ENCODE measurements at regions not wholly inside any gene's neighbourhood (a gene's known extent, or its start where the extent isn't known, plus 50 kb on each side); places are given as distances from the start of the nearest gene placed in this dataset.
"Not testable (repeated sequence)": the region's sequence is repeated elsewhere in the genome, so short reads cannot be mapped to it uniquely, and the experiment has no call there.

- no peak for DNase-seq
- intact Hi-C loops (cut with micrococcal nuclease), result no loop called here
- Mint-ChIP-seq H3K27ac (no peak overlapping the region), H3K36me3 (no peaks in the 10 kb centered on the region), H3K4me1 (no peaks in the 10 kb centered on the region), H3K9me3 (peaks cover 0 to 4% (median 0%) of the 10 kb centered on the region in 8 donors), H3K27me3 (peaks cover 21 to 24% of the 10 kb centered on the region in 2 donors), H3K4me3 (no peak overlapping the region)
- Histone ChIP-seq H3K4me3 (ENCODE audit: low read length in 2 of 2) (no peak overlapping the region), H3K4me1 (ENCODE audit: insufficient read depth, low read length) (no peaks in the 10 kb centered on the region), H3K36me3 (ENCODE audit: insufficient read depth, low read length) (no peaks in the 10 kb centered on the region), H3K9me3 (ENCODE audit: control insufficient read depth in 1 of 2, low read length in 2 of 2) (no peaks in the 10 kb centered on the region), H3K27me3 (ENCODE audit: insufficient read depth, low read length) (no peaks in the 10 kb centered on the region), H3K27ac (ENCODE audit: low read depth, low read length) (no peak overlapping the region)
- CTCF ChIA-PET (ENCODE audit: partially characterized antibody), result no interaction called here
- POLR2A ChIA-PET (ENCODE audit: partially characterized antibody), result no interaction called here
These were observed 67.2 kb upstream of the SCAF4 start for GRCh38 chr21:31798842-31799704.

- intact Hi-C loops (cut with micrococcal nuclease), result no loop called here
- Histone ChIP-seq H3K4me1 (ENCODE audit: insufficient read depth, low read length) (no peaks in the 10 kb centered on the region), H3K36me3 (ENCODE audit: insufficient read depth, low read length) (no peaks in the 10 kb centered on the region), H3K4me3 (ENCODE audit: low read length in 2 of 2) (no peak overlapping the region), H3K27me3 (ENCODE audit: insufficient read depth, low read length) (no peaks in the 10 kb centered on the region), H3K9me3 (ENCODE audit: control insufficient read depth in 1 of 2, low read length in 2 of 2) (no peaks in the 10 kb centered on the region), H3K27ac (ENCODE audit: low read depth, low read length) (no peak overlapping the region)
- POLR2A ChIA-PET (ENCODE audit: partially characterized antibody), result no interaction called here
- CTCF ChIA-PET (ENCODE audit: partially characterized antibody), result no interaction called here
- Mint-ChIP-seq H3K36me3 (no peaks in the 10 kb centered on the region), H3K9me3 (no peaks in the 10 kb centered on the region), H3K27ac (no peak overlapping the region), H3K4me3 (no peak overlapping the region), H3K4me1 (no peaks in the 10 kb centered on the region), H3K27me3 (peaks cover 15 to 19% of the 10 kb centered on the region in 2 donors)
- no peak for DNase-seq
These were observed 64.1 kb upstream of the SCAF4 start for GRCh38 chr21:31795992-31796391.

GRCh38 chr21:31790420-31790819, 58.5 kb upstream of the SCAF4 start:
- H3K36me3 Mint-ChIP-seq; DNase-seq; POLR2A ChIA-PET (ENCODE audit: partially characterized antibody); H3K27me3 ChIP-seq (ENCODE audit: insufficient read depth, low read length); H3K4me3 Mint-ChIP-seq; H3K9me3 ChIP-seq (ENCODE audit: control insufficient read depth in 1 of 2, low read length in 2 of 2); H3K4me1 ChIP-seq (ENCODE audit: insufficient read depth, low read length); H3K9me3 Mint-ChIP-seq; H3K4me3 ChIP-seq (ENCODE audit: low read length in 2 of 2); H3K36me3 ChIP-seq (ENCODE audit: insufficient read depth, low read length); H3K27ac ChIP-seq (ENCODE audit: low read depth, low read length); H3K27ac Mint-ChIP-seq; H3K27me3 Mint-ChIP-seq; intact Hi-C loops (cut with micrococcal nuclease); H3K4me1 Mint-ChIP-seq: not testable (repeated sequence)
- CTCF ChIA-PET (ENCODE audit: partially characterized antibody), result interaction anchor here (1.1 kb wide), 1 partner anchor 10 kb away, joined by 3 read pairs; no protein-coding TSS in a partner anchor

- Mint-ChIP-seq H3K4me3 (no peak overlapping the region), H3K4me1 (peaks cover 0 to 9% (median 5%) of the 10 kb centered on the region in 4 donors), H3K36me3 (no peaks in the 10 kb centered on the region), H3K9me3 (peaks cover 0 to 3% (median 0%) of the 10 kb centered on the region in 8 donors), H3K27ac (no peak overlapping the region), H3K27me3 (peaks cover 0 to 5% of the 10 kb centered on the region in 2 donors)
- Histone ChIP-seq H3K4me3 (ENCODE audit: low read length in 2 of 2) (no peak overlapping the region), H3K27ac (ENCODE audit: low read depth, low read length) (no peak overlapping the region), H3K9me3 (ENCODE audit: control insufficient read depth in 1 of 2, low read length in 2 of 2) (no peaks in the 10 kb centered on the region), H3K36me3 (ENCODE audit: insufficient read depth, low read length) (no peaks in the 10 kb centered on the region), H3K4me1 (ENCODE audit: insufficient read depth, low read length) (no peaks in the 10 kb centered on the region), H3K27me3 (ENCODE audit: insufficient read depth, low read length) (no peaks in the 10 kb centered on the region)
- ChIA-PET CTCF (ENCODE audit: partially characterized antibody) (no interaction called here), POLR2A (ENCODE audit: partially characterized antibody) (no interaction called here)
- intact Hi-C loops (cut with micrococcal nuclease), result loop anchor here (5.0 to 10.0 kb wide), 2 partner anchors 466 to 814 kb away; no protein-coding TSS in a partner anchor
- no peak for DNase-seq
These were observed 56.7 kb upstream of the SCAF4 start for GRCh38 chr21:31788581-31788980.

GRCh38 chr21:31787691-31788090, 55.8 kb upstream of the SCAF4 start:
- CTCF ChIA-PET (ENCODE audit: partially characterized antibody), result interaction anchor here (0.9 kb wide), 1 partner anchor 814 kb away, joined by 3 read pairs; no protein-coding TSS in a partner anchor
- not testable (repeated sequence) for H3K27me3 Mint-ChIP-seq; H3K9me3 ChIP-seq (ENCODE audit: control insufficient read depth in 1 of 2, low read length in 2 of 2); H3K4me3 ChIP-seq (ENCODE audit: low read length in 2 of 2); H3K36me3 ChIP-seq (ENCODE audit: insufficient read depth, low read length); H3K27me3 ChIP-seq (ENCODE audit: insufficient read depth, low read length); H3K4me3 Mint-ChIP-seq; H3K4me1 Mint-ChIP-seq; H3K36me3 Mint-ChIP-seq; H3K27ac Mint-ChIP-seq; H3K27ac ChIP-seq (ENCODE audit: low read depth, low read length); H3K4me1 ChIP-seq (ENCODE audit: insufficient read depth, low read length); H3K9me3 Mint-ChIP-seq; DNase-seq
- POLR2A ChIA-PET (ENCODE audit: partially characterized antibody), result interaction anchor here (0.6 kb wide), 1 partner anchor 813 kb away, joined by 3 read pairs; no protein-coding TSS in a partner anchor
- intact Hi-C loops (cut with micrococcal nuclease), result loop anchor here (5.0 to 10.0 kb wide), 2 partner anchors 467 to 815 kb away; no protein-coding TSS in a partner anchor

GRCh38 chr21:31786164-31786920, 54.4 kb upstream of the SCAF4 start:
- no peaks in the 10 kb centered on the region for H3K9me3 ChIP-seq (ENCODE audit: control insufficient read depth in 1 of 2, low read length in 2 of 2)
- no peak overlapping the region for H3K27ac ChIP-seq (ENCODE audit: low read depth, low read length)
- POLR2A ChIA-PET (ENCODE audit: partially characterized antibody), result no interaction called here
- Mint-ChIP-seq H3K27ac (no peak overlapping the region), H3K36me3 (no peaks in the 10 kb centered on the region), H3K4me3 (no peak overlapping the region), H3K27me3 (peaks cover 2 to 11% of the 10 kb centered on the region in 2 donors), H3K9me3 (peaks cover 0 to 3% (median 0%) of the 10 kb centered on the region in 8 donors), H3K4me1 (peaks cover 0 to 9% (median 5%) of the 10 kb centered on the region in 4 donors)
- H3K27me3 ChIP-seq (ENCODE audit: insufficient read depth, low read length), result no peaks in the 10 kb centered on the region
- H3K4me3 ChIP-seq (ENCODE audit: low read length in 2 of 2), result no peak overlapping the region
- no peaks in the 10 kb centered on the region for H3K36me3 ChIP-seq (ENCODE audit: insufficient read depth, low read length)
- CTCF ChIA-PET (ENCODE audit: partially characterized antibody), result interaction anchor here (0.7 to 1.4 kb wide), 5 partner anchors 13 to 815 kb away, joined by 3 to 7 read pairs (median 4); no protein-coding TSS in a partner anchor
- DNase-seq, result no peak
- no peaks in the 10 kb centered on the region for H3K4me1 ChIP-seq (ENCODE audit: insufficient read depth, low read length)
- intact Hi-C loops (cut with micrococcal nuclease), result loop anchor here (5.0 to 10.0 kb wide), 2 partner anchors 468 to 816 kb away; no protein-coding TSS in a partner anchor

All from CD4-positive, alpha-beta memory T cell (primary cell).